MM.1S (cell line): ENCODE measurements at regions not wholly inside any gene's neighbourhood (a gene's known extent, or its start where the extent isn't known, plus 50 kb on each side); places are given as distances from the start of the nearest gene placed in this dataset.

Experiments
- CTCF ChIP-seq: fragments of 300-600 bp; sonication (generic); IDR thresholded peaks from 2 replicates; pipeline ENCODE4 v1.5.1; 2016; ENCODE audit warnings: antibody characterized with exemption, low read length, mixed read lengths
- EZH2 ChIP-seq: fragments of 300-600 bp; sonication (generic); optimal IDR thresholded peaks from 2 replicates; pipeline ENCODE3; 2017; ENCODE audit warnings: low read depth, mild to moderate bottlenecking, antibody characterized with exemption, low read length, mixed read lengths

- TF ChIP-seq CTCF: no peak
- no peak for TF ChIP-seq EZH2
These were observed 233.9 kb downstream of the PTPRU start for GRCh38 chr1:29470087-29470787.
